GM12865 (cell line): ENCODE measurements at regions not wholly inside any gene's neighbourhood (a gene's known extent, or its start where the extent isn't known, plus 50 kb on each side); places are given as distances from the start of the nearest gene placed in this dataset.

ENCODE experiments used
- DNase-seq: peaks from one replicate; pipeline ENCODE4 v3.0.0; 2010; ENCODE audit warnings: low read depth
- H3K4me3 ChIP-seq: 2 replicates; pipeline ENCODE4 v1.5.1; 2011; ENCODE audit warnings: mild to moderate bottlenecking, low read depth, low read length, control low read depth
- CTCF ChIP-seq: IDR thresholded peaks from 2 replicates; pipeline ENCODE4 v1.5.1; 2011; ENCODE audit warnings: low read length, control low read depth, low read depth, inconsistent platforms; ENCODE audit not compliant: insufficient read depth; ENCODE audit errors: missing control alignments

DNA sequence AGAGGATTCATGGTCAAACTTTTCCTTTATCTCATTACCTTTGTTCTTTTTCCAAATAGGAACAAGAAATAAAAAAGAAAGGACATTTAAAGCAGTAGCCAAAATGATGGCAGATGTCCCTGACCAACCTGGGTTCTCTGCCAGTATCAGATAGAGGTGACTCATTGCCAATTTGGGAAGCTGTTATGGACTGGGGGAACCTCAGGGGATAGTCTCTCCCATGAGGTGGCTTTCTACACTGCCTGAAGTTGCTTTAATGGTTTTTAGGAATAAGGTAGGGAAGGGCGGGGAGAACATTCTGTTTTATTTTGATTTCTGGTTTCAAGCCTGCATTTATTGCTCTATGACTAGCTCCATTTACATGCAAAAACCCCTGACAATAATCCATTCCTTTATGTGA is 457.9 kb upstream of the TPK1 start:
- TF ChIP-seq CTCF = no peak
- DNase-seq = no peak
- H3K4me3 ChIP-seq = no peak overlapping the region

- H3K4me3 ChIP-seq = no peak overlapping the region
- no peak for TF ChIP-seq CTCF
- no peak for DNase-seq
Measured at GRCh38 chr7:145293228-145293701, 457.4 kb upstream of the TPK1 start.

DNA sequence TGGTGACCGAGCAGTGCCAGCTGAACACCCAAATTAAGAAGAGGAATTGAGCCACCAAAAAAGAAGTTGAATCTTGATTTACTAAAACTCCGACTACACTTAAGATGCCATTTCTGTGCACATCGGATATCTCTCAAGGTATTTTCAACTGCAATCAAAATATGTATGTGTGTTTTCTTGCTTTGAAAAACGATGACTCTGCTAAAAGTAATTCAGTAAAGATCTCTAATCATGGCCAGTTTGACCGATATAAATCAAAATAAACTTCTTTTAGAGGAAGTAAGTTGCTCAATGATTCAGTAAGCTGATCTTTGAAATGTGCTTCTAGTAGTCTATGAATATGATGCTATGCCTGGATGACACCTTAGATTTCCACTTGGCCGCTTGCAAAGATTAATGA is 453.5 kb upstream of the TPK1 start:
- no peak for DNase-seq
- H3K4me3 ChIP-seq = no peak overlapping the region
- TF ChIP-seq CTCF = no peak

GRCh38 chr7:145276118-145276517 is 440.3 kb upstream of the TPK1 start:
- DNase-seq = no peak
- no peak overlapping the region for H3K4me3 ChIP-seq
- no peak for TF ChIP-seq CTCF

DNA sequence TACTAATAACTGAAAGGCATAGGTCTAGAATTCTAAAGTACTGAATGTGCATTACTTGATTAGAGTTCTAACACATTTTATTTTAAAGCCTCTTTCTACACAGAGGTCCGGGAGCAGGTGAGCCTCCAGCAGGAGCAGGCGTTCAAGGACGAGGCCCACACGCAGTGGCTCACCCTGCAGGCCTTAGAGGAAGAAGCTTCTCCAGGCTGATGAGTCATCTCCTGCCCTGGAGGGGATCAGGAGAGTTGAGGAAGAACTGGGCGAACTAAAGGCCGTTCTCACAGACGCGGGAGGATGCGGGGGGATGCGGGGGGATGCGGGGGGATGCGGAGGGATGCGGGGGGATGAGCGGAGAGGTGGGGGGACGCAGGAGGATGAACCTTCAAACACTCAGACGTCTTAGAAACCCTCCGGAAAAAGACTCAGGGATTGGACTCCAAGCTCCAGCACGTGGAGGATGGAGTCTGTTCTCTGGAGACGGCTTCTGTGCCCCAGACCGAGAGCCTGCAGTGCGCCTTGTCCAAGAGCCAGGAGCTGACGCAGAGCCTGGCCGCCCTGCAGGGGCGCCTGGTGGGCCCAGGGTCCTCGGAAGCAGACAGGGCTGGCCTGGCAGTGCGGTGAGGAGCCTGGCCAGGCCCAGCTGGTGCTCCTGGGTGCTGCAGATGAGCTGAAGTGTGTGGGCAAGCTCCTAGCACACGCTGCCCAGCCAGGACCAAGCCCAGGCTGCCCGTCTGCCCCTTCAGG is 433.7 kb upstream of the TPK1 start:
- DNase-seq = no peak
- no peak overlapping the region for H3K4me3 ChIP-seq
- no peak for TF ChIP-seq CTCF

- TF ChIP-seq CTCF = no peak
- DNase-seq = no peak
- no peak overlapping the region for H3K4me3 ChIP-seq
Measured at GRCh38 chr7:145265180-145265579, 429.3 kb upstream of the TPK1 start.

- no peak overlapping the region for H3K4me3 ChIP-seq
- TF ChIP-seq CTCF = no peak
- DNase-seq = peak; percentile 4
Measured at GRCh38 chr7:145263886-145264285, 428.0 kb upstream of the TPK1 start.
